ENCODE measurements at regions not wholly inside any gene's neighbourhood (a gene's known extent, or its start where the extent isn't known, plus 50 kb on each side); places are given as distances from the start of the nearest gene placed in this dataset.
"Not testable (repeated sequence)": the region's sequence is repeated elsewhere in the genome, so short reads cannot be mapped to it uniquely, and the experiment has no call there.

- no peak for DNase-seq
These were observed 549.8 kb downstream of the NSUN3 start for GRCh38 chr3:94612631-94613030.

DNA sequence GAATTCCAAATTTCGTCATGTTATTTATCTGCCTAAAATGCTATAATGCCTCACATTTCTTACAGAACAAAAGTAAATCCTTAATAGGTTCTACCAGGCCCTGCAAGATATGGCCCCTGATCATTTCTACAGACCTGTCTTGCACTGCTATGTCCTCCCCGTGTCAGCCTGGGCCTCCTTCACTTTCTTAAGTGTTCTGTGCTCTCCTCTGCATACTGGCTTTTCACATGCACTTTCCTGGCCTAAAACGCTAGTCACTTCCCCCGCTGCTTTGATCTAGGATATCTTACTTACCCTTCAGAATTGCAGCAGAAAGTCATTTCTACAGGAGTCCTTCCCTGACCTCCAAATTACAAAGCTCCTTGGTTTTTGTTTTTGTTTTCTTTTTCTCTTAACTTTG, 551.3 kb downstream of the NSUN3 start:
- no peak for DNase-seq

GRCh38 chr3:94615275-94616065, 552.6 kb downstream of the NSUN3 start:
- DNase-seq = no peak

- DNase-seq = no peak
These were observed 554.0 kb downstream of the NSUN3 start for GRCh38 chr3:94616833-94617232.

DNA sequence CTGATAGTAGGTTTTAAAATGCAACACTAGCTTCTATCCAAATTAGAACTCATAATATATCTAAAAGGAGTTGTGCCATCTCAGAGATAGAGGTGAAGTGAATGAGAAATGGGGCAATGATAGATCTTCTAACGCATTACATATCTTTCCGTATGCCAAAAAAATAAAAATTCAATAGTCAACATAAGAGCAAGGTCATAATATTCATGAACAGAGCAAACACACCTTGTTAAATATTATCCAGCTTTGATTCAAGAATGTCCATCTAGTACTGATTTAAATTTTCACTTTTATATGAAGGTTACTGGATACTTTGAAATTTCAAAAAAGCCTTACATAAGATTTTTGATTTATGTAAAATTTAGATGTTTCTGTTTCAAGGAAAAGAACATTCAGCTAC, 554.5 kb downstream of the NSUN3 start:
- DNase-seq = no peak

DNA sequence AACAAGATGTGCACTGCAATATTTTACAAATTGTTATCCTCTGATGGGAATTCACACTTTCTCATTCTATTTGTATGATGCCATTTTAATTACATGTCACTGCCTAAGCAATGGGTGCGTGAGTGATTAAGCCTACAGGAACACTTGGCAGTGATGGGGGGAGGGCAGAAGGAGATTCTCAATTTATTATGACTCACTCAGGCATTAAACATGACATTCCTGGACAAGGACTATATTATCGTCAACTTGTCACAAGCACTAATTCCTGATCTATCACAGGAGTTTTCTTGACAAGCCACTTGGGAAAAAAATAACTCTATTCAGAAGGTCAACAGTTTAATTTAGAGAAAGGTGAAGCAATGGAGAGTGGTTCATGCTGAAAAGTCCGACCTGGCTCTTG, 556.8 kb downstream of the NSUN3 start:
- no peak for DNase-seq

- DNase-seq = no peak
These were observed 563.7 kb downstream of the NSUN3 start for GRCh38 chr3:94626573-94626972.

GRCh38 chr3:94627689-94628088, 564.8 kb downstream of the NSUN3 start:
- DNase-seq = no peak

GRCh38 chr3:94643400-94643799, 580.5 kb downstream of the NSUN3 start:
- no peak for DNase-seq

- no peak for DNase-seq
These were observed 582.9 kb downstream of the NSUN3 start for GRCh38 chr3:94645790-94646189.

DNA sequence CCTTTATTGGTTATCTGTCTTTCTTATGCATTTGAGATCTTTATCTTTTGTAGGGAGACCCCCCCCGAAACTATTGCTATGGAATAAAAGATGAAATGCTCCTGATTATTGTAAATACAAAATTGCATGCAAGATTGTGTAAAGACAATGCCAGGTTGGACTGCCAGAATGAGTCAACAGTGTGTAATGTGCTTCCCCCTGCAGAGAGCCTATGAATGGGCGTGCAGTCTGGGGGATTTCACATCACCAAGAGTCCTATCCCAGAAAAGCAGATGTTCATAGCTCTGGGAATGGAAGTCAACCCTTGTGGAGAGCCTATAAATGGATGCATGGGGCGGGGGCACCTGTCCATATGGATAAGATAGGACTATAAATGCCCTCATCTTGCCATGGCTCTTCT, 584.3 kb downstream of the NSUN3 start:
- no peak for DNase-seq

GRCh38 chr3:94648270-94649180, 585.7 kb downstream of the NSUN3 start:
- DNase-seq = not testable (repeated sequence)

GRCh38 chr3:94654096-94654495, 591.2 kb downstream of the NSUN3 start:
- no peak for DNase-seq

GRCh38 chr3:94665922-94666321, 603.1 kb downstream of the NSUN3 start:
- no peak for DNase-seq

- DNase-seq = no peak
These were observed 608.2 kb downstream of the NSUN3 start for GRCh38 chr3:94671078-94671477.

DNA sequence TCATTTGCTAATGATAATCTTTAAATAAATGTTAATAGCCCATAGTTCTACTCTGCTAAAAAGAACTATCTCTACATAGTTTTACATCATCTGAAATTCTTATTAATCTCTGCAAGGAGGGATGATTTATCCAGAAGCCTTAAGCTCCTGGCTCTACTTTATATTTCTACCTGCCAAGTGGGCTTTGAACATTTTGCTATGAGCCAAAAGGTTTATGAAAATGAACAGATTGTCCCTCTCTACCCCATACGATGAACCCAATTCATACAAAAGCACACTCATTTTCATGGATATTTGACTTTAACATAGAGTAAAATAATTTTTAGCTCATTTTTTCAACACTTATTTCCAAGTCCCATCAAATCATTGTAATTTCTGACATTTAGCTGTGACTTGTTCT, 611.0 kb downstream of the NSUN3 start:
- DNase-seq = no peak

DNA sequence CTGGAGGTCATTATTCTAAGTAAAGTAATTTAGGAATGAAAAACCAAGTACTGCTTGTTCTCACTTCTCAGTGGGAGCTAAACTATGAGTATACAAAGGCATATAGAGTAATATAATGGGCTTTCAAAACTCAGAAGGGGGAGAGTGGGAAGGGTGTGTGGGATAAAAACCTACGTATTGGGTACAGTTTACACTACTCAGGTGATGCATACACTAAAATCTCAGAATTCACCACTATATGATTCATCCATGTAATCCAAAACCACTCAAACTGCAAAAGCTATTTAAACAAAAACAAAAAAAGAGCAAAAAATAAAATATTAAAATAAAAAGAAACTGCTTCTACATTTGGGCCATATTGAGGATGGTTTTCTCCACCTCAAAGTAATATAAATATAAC, 623.3 kb downstream of the NSUN3 start:
- DNase-seq = no peak

DNA sequence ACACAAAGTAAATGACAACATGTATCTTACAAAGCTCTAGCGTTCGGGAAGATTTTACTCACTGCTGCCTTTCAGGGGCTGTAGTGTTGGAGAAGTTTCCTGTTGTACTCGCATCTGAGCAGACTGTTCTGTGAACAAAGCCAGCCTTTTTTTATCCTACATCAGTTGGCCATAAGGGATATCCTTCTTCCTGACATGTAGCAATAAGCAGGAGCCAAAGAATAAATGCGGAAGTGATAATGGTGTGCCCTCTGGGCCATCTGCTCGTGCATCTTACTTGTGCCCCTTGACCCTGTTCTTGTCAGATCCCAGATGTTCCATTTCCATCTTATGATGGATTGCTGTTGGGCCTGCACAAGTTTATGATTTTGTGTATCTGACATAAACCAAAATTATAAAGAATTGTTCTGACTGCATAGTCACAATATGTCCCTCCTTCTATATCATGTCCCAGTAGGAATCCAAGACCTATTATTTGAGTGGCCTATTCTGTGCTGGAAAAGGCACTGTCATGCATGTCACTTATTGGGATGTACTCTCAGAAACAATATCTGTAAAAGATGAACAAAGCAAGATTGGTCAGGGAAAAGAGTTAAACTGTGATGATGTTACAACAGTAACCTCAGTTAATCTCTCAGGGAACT, 631.3 kb downstream of the NSUN3 start:
- DNase-seq = no peak

DNA sequence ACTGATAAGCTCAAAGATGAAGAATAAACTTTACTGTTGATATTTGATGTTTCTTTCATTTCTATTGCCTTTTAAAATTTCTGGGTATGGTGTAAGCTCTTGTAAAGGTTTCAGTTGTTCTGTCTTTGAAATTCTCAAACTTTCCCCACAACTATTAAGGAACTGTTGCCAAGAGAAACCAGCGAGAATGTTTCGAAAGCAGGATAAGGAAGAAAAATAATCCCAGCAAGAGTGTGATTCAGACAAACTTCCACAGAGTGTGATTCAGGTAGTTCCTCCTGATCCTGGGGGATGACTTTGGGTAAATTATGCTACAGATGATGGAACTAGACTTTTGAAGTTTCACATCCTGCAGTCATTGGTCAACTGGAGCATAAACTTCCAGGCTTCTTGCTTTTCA, 632.0 kb downstream of the NSUN3 start:
- DNase-seq = no peak

DNA sequence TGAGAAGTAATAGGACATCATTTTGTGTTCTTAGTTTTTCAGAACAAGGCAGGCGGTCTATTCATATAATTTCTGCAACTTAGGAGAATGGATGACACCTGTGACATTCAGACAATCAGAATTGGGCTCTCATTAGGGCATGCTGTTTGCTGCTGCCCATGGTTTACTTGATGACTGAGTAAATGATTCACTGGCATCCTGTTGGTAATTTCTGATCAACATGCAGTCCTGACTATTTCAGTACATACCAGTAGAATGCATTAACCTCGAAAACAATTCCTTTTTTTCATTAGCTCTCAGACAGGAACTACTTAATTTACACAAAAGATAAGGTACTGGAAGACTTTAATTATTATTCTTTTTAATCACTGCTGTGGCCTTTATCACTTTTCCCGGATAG, 641.6 kb downstream of the NSUN3 start:
- no peak for DNase-seq

DNA sequence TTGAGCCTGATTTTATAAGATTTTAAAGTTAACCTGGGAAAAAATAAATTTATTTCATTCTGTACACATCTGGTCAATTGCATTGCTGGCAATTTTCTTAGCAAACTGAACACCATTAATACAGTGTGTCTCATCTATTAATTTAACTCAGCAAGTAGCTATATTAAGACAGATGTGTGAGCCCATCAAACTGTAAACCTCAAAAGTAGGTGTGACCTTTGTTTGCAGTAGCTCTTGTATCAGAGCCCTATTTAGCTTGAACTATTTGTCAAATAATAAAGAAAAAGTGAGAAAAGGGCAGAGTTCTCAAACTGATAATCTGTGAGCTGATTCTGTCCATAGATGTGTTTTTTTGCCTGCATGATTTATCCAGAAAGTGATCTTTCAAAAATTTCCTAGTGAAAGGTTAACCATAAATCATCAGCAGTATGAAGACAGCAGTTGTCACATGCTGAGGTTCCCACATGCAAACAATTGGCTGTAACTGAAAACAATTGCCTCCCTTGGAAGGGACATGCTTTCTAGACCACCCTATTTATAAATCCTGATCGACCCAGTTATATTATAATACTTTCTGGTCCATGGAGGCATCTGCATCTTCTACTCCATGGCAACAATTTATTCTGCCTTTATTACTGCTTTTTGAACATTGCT, 646.5 kb downstream of the NSUN3 start:
- no peak for DNase-seq

DNA sequence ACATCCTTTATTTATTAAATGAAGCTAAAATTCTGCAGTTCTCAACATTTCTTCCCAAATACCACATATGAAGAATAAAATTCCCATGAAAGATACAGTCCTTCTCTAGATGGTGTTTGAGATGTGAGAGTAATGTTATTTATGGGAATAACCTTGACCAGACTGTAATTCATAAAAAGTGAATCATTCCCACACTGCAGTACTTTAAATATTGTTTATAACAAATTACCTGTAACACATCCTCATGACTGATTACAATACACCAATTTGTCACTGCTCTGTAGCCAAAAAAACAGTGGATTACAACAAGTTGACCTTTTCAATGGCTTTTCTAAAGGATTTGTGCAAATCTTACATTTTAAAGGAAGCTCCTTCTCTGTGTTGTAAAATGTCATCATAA, 651.3 kb downstream of the NSUN3 start:
- no peak for DNase-seq

All from NCI-H1694 treated with DMSO at 0.1 percent for 48 hours (cell line).